Activated T-helper 1 cell treated with anti-CD3 and anti-CD28 coated beads, Interleukin-12 subunit alpha, Interleukin-12 subunit beta, Interleukin-2, Interleukin-4 antibody, amounts not matched to agents 30 ng/mL and 10 ng/mL and 1 ng/mL, durations not matched to agents 14 hours and 24 hours and 36 hours (primary cell): ENCODE measurements at regions not wholly inside any gene's neighbourhood (a gene's known extent, or its start where the extent isn't known, plus 50 kb on each side); places are given as distances from the start of the nearest gene placed in this dataset.
"Not testable (repeated sequence)": the region's sequence is repeated elsewhere in the genome, so short reads cannot be mapped to it uniquely, and the experiment has no call there.

Source experiments
- DNase-seq: peaks from one replicate; pipeline ENCODE4 v3.0.0; 2021; ENCODE audit warnings: low spot score
- H3K27ac Mint-ChIP-seq: one replicate; pipeline ENCODE4 v1.8.0; 2021; ENCODE audit warnings: mild to moderate bottlenecking, mixed read lengths
- H3K27me3 Mint-ChIP-seq: one replicate; pipeline ENCODE4 v1.8.0; 2022; ENCODE audit warnings: mild to moderate bottlenecking, moderate library complexity, mixed read lengths; ENCODE audit not compliant: insufficient read depth
- H3K36me3 Mint-ChIP-seq: one replicate; pipeline ENCODE4 v1.8.0; 2021; ENCODE audit warnings: low read depth, mixed read lengths
- H3K4me1 Mint-ChIP-seq: one replicate; pipeline ENCODE4 v1.8.0; 2021; ENCODE audit warnings: low read depth, mixed read lengths
- H3K4me3 Mint-ChIP-seq: one replicate; pipeline ENCODE4 v1.8.0; 2021; ENCODE audit warnings: mild to moderate bottlenecking, moderate library complexity, mixed read lengths
- H3K9me3 Mint-ChIP-seq: one replicate; pipeline ENCODE4 v1.8.0; 2021; ENCODE audit warnings: mixed read lengths
- intact Hi-C: fragments of 100-400 bp; cut with micrococcal nuclease; formaldehyde crosslinking; loops from one replicate; pipeline ENCODE4 v1.15.1; 2024

DNA sequence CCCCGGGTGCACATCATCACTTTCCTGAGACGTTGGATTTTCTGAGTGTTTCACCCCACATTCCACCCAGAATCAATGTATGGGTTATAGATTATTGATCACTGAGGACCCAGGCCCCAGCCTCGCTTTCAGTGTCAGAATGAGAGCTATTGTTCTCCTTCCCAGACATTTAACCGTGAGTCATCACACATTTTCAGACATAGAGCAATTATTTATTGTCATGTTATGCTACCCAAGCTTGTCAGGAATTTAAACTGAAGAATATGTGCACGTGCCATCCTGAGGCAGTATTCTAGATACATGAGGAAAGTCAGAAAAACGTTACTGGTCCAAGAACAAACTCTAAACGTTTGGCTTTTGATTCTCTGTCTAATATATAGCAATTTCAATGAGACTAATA lies 276.6 kb upstream of the ZNF507 start:
- no peaks in the 10 kb centered on the region for H3K27me3 Mint-ChIP-seq

DNA sequence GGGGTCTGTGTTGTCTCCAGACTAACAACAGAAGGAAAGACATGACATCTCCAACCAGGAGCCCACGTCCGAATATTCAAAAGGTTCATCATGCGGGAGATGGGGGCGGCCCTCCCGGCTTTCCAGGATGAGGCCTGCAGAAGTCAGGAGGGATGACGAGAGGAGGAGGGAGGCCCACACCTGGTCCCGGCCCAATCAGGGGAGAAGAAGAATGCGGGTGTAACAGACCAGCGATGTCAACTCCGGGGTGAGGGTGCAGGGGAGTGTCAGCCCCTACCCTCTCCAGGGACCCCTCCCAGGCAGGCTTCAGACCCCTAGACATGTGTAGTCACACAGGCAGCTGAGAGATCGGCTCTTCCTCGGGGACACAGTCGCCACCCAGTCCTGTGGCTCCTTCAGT lies 275.3 kb upstream of the ZNF507 start:
- no peaks in the 10 kb centered on the region for H3K27me3 Mint-ChIP-seq
- no peaks in the 10 kb centered on the region for H3K36me3 Mint-ChIP-seq
- H3K9me3 Mint-ChIP-seq, result no peaks in the 10 kb centered on the region
- intact Hi-C loops, result no loop called here
- no peak overlapping the region for H3K4me3 Mint-ChIP-seq
- no peak overlapping the region for H3K27ac Mint-ChIP-seq
- DNase-seq, result no peak
- no peaks in the 10 kb centered on the region for H3K4me1 Mint-ChIP-seq

More for the DNA sequence above, 276.6 kb upstream of the ZNF507 start:
- Mint-ChIP-seq H3K9me3 (no peaks in the 10 kb centered on the region), H3K27ac (no peak overlapping the region), H3K4me1 (no peaks in the 10 kb centered on the region), H3K36me3 (no peaks in the 10 kb centered on the region), H3K4me3 (no peak overlapping the region)
- no peak for DNase-seq
- intact Hi-C loops, result no loop called here

DNA sequence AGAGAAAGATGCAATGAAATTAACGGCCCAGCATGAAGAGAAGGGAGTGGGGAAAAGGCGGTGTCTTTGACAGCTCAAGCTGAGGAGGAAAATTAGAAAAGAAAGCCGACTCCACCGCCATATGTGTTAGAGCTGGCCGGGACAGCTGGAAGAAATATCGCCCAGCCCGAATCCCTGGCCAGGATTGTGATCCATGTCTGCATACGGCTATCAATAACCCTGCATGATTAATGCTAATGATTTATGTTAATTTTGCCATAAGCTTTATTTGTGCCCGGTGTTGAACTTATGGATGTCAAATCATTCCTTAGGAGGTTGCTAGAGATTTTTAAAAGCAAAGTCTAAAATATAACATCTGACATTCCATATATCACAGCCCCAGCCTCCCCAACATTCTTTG lies 263.4 kb upstream of the ZNF507 start:
- Mint-ChIP-seq H3K4me3 (no peak overlapping the region), H3K4me1 (no peaks in the 10 kb centered on the region), H3K27me3 (no peaks in the 10 kb centered on the region), H3K36me3 (no peaks in the 10 kb centered on the region), H3K9me3 (peaks cover 11% of the 10 kb centered on the region), H3K27ac (no peak overlapping the region)
- DNase-seq, result no peak
- intact Hi-C loops, result no loop called here

GRCh38 chr19:32084756-32085363 lies 260.6 kb upstream of the ZNF507 start:
- DNase-seq, H3K27ac Mint-ChIP-seq, intact Hi-C loops, H3K4me1 Mint-ChIP-seq, H3K27me3 Mint-ChIP-seq, H3K4me3 Mint-ChIP-seq, H3K36me3 Mint-ChIP-seq: not testable (repeated sequence)
- peaks cover 14% of the 10 kb centered on the region for H3K9me3 Mint-ChIP-seq

DNA sequence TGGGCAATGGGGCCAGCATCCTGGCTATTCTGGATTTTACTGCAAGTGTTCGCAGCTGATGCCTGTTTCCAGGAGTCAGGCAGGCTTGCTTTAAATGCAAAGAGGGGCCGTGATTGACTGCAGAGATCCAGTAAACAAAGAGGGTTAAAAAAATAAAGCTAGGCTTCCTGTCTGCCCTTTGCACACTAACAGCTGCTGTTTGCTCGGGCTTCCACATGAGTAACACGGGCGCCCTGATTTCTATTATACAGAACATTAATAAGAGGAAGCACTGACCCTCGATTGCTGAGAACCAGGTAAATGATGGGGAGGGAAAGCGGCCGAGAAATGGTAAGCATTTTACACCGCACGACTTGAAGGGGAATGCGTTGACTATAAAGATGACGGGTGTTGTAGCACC lies 254.2 kb upstream of the ZNF507 start:
- H3K36me3 Mint-ChIP-seq, result no peaks in the 10 kb centered on the region
- H3K27ac Mint-ChIP-seq, result no peak overlapping the region
- no peak for DNase-seq
- H3K27me3 Mint-ChIP-seq, result no peaks in the 10 kb centered on the region
- peaks cover 12% of the 10 kb centered on the region for H3K9me3 Mint-ChIP-seq
- no peaks in the 10 kb centered on the region for H3K4me1 Mint-ChIP-seq
- no peak overlapping the region for H3K4me3 Mint-ChIP-seq
- intact Hi-C loops, result no loop called here

- no peaks in the 10 kb centered on the region for H3K36me3 Mint-ChIP-seq
These were observed 248.4 kb upstream of the ZNF507 start for GRCh38 chr19:32097011-32097410.

DNA sequence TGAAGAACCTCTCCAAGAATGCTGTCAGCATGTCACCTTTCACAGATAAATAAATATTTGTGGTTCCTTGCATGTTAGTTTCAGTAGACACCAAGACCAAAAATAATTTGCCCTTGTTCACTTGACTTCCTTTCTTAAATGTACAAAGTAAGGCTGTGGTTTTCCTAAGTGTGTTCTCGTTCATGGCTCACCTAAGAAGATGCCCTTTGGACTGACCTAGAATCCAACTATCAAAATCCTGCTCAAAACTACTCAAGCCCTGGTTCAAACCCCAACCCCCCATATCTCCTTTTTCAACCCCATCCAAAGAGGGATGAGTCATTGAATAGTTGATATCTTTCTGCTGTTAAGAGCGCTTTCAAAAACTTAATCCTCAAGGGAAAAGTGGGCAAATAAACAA lies 247.8 kb upstream of the ZNF507 start:
- no peak for DNase-seq
- Mint-ChIP-seq H3K4me3 (no peak overlapping the region), H3K4me1 (no peaks in the 10 kb centered on the region), H3K27me3 (no peaks in the 10 kb centered on the region), H3K9me3 (peaks cover 21% of the 10 kb centered on the region), H3K27ac (no peak overlapping the region), H3K36me3 (no peaks in the 10 kb centered on the region)
- intact Hi-C loops, result no loop called here

More at GRCh38 chr19:32097011-32097410, 248.4 kb upstream of the ZNF507 start:
- Mint-ChIP-seq H3K27me3 (no peaks in the 10 kb centered on the region), H3K4me3 (no peak overlapping the region), H3K27ac (no peak overlapping the region), H3K4me1 (no peaks in the 10 kb centered on the region), H3K9me3 (peaks cover 21% of the 10 kb centered on the region)
- intact Hi-C loops, result no loop called here
- DNase-seq, result no peak

DNA sequence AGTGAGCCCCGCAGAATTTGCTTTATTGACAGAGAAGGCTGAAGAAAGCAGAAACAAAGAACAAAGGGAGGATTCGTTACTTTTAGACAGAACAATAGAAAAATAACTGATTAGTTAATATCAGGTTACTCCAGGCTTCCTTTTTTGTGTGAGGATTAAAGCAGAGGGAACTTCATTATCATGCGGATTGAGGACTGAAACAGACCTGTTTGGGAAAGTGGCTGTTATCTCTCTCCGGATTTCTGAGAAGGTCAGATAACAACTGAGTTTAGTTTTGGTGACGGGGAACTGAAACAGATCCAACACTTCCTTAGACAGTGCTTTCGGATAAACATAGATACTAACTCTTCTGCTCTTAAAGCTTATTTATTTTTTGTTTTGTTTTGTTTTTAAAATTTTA lies 246.4 kb upstream of the ZNF507 start:
- Mint-ChIP-seq H3K27ac (no peak overlapping the region), H3K9me3 (peaks cover 12% of the 10 kb centered on the region), H3K36me3 (no peaks in the 10 kb centered on the region), H3K4me1 (no peaks in the 10 kb centered on the region), H3K27me3 (peaks cover under 1% of the 10 kb centered on the region), H3K4me3 (no peak overlapping the region)
- no peak for DNase-seq
- intact Hi-C loops, result no loop called here

- Mint-ChIP-seq H3K36me3 (no peaks in the 10 kb centered on the region), H3K27ac (no peak overlapping the region), H3K9me3 (peaks cover 12% of the 10 kb centered on the region), H3K27me3 (peaks cover 7% of the 10 kb centered on the region), H3K4me1 (no peaks in the 10 kb centered on the region), H3K4me3 (no peak overlapping the region)
- intact Hi-C loops, result no loop called here
- no peak for DNase-seq
These were observed 244.2 kb upstream of the ZNF507 start for GRCh38 chr19:32101206-32101605.

- no peak for DNase-seq
- no peak overlapping the region for H3K4me3 Mint-ChIP-seq
- peaks cover 7% of the 10 kb centered on the region for H3K27me3 Mint-ChIP-seq
- intact Hi-C loops, result no loop called here
- no peaks in the 10 kb centered on the region for H3K4me1 Mint-ChIP-seq
- peaks cover 10% of the 10 kb centered on the region for H3K9me3 Mint-ChIP-seq
- H3K27ac Mint-ChIP-seq, result no peak overlapping the region
- H3K36me3 Mint-ChIP-seq, result no peaks in the 10 kb centered on the region
These were observed 241.9 kb upstream of the ZNF507 start for GRCh38 chr19:32103541-32103940.

DNA sequence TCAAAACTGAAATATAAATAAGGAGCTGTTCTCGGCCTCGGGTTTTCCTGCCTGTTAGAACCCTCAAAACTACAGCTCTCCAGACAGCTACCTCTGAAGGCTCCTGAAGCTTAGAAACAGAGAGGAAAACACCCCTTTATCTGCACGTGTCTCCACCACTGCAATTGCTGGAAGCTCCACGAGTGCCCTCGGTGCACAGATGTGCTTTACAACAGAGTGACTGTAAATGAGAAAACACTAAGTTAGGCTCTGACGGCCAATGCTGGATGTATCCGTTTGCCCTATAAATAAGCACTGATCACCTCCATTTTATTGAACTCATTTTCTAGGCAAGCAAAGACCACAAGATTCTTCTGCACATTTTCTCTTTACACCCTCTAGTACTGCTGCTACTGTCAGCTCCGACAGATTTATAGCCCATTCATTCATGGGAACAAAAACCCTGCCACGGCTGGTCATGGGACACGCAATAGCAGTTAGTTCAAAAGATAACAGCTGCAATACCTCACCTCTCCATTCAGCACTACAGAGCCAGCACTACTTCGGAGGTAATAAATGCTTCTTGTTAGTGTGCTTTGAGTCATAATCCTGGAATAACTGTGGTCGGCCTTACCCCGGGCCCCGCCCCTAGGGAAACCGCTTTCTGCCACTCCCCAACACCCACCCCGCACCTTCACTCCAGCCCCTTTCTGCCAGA lies 241.1 kb upstream of the ZNF507 start:
- no peak for DNase-seq
- Mint-ChIP-seq H3K9me3 (peaks cover 7% of the 10 kb centered on the region), H3K27me3 (peaks cover 7% of the 10 kb centered on the region), H3K4me1 (no peaks in the 10 kb centered on the region), H3K27ac (no peak overlapping the region), H3K36me3 (no peaks in the 10 kb centered on the region), H3K4me3 (no peak overlapping the region)
- intact Hi-C loops, result no loop called here

DNA sequence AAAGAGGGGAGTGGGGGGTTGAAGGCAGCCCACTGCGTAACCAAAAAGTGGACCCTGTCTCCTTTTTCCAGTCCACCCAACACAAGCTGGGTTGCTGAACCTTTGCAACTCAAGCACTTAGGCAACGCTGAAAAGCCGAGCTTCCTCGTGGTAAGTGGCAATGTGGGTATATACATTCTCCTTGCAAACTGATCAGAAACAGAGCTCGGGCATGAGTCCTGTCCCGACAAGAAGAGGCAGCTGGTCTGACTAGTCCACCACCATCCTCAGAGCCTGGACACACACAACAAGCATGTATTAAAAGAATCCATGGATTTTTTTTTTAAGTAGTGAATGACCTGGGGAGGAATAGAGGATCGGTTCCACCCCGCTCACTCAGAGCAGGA lies 240.6 kb upstream of the ZNF507 start:
- intact Hi-C loops, result no loop called here
- peaks cover 7% of the 10 kb centered on the region for H3K27me3 Mint-ChIP-seq

DNA sequence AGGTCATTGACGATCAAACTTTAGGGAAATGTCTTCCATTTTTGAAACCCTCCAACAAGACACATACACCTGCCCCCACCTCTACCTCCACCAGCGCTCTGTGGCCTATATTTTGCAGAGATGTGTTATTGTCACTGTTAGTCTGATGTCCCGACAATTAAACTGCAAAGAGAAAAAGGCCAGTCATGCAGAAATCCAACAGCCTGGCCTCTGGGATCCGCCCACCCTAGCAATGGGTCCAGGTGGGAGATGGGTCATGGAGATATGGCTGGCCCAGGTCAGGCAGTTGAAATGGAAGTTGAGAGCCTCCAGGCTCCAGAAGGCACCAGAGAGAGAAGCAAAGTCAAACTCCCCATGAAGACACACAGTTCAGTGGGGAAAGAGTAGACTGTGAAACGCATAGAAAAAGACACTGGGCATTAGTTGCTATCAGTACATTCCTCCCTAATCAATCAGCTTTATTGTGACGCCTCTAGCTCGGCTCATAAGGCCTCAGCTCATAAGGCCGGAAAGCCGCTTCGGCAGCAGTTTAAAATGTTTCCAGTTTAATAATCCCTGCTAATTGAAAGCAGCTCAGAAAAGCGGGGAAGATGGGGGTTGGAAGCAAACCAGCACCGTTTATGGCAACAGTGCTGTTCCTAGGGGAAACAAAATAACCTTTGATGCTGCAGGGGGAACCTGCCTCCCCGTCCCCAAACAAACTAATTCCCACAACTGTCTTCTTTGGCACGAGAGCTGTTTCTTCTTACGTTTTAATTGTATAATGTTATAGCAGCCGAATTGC lies 239.7 kb upstream of the ZNF507 start:
- Mint-ChIP-seq H3K4me3 (no peak overlapping the region), H3K4me1 (no peaks in the 10 kb centered on the region), H3K36me3 (no peaks in the 10 kb centered on the region), H3K27me3 (peaks cover 7% of the 10 kb centered on the region), H3K27ac (no peak overlapping the region), H3K9me3 (peaks cover 10% of the 10 kb centered on the region)
- DNase-seq, result no peak
- intact Hi-C loops, result no loop called here

More for the DNA sequence above, 240.6 kb upstream of the ZNF507 start:
- no peaks in the 10 kb centered on the region for H3K4me1 Mint-ChIP-seq
- H3K27ac Mint-ChIP-seq, result no peak overlapping the region
- peaks cover 7% of the 10 kb centered on the region for H3K9me3 Mint-ChIP-seq
- no peaks in the 10 kb centered on the region for H3K36me3 Mint-ChIP-seq
- H3K4me3 Mint-ChIP-seq, result no peak overlapping the region
- DNase-seq, result no peak
